ENCODE measurements at regions not wholly inside any gene's neighbourhood (a gene's known extent, or its start where the extent isn't known, plus 50 kb on each side); places are given as distances from the start of the nearest gene placed in this dataset.

GRCh38 chr11:47918882-47919495 is 61.4 kb upstream of the PTPRJ start:
- Histone ChIP-seq H3K4ac (ENCODE audit: low read length) (no peak overlapping the region), H2AK5ac (ENCODE audit: low read depth, low read length) (no peak overlapping the region), H2BK120ac (ENCODE audit: low read depth, low read length) (no peak overlapping the region), H3K4me2 (ENCODE audit: insufficient read depth, low read length, poor library complexity, severe bottlenecking) (no peak overlapping the region), H2BK12ac (ENCODE audit: low read length) (no peak overlapping the region), H3K36me3 (replicated peaks in 1 of 2; ENCODE audit: control insufficient read depth in 2 of 2, insufficient read depth in 2 of 2, low read length in 2 of 2) (no peaks in the 10 kb centered on the region), H3K14ac (ENCODE audit: low read length) (no peak overlapping the region), H2AFZ (ENCODE audit: low read length) (no peak overlapping the region), H3K18ac (ENCODE audit: low read length) (no peak overlapping the region), H3K9ac (ENCODE audit: low read depth, low read length, poor library complexity) (no peak overlapping the region), H3K4me3 (ENCODE audit: low read length in 2 of 2) (no peak overlapping the region), H2BK5ac (ENCODE audit: low read length) (no peak overlapping the region), H3K27ac (replicated peaks; ENCODE audit: low read length) (no peak overlapping the region), H3K79me1 (ENCODE audit: low read depth, low read length) (no peaks in the 10 kb centered on the region), H3K27me3 (ENCODE audit: control insufficient read depth in 3 of 3, insufficient read depth in 3 of 3, low read depth in 1 of 3, low read length in 3 of 3) (no peaks in the 10 kb centered on the region), H4K8ac (ENCODE audit: low read depth, low read length) (no peak overlapping the region), H3K23ac (ENCODE audit: low read depth, low read length, poor library complexity) (no peak overlapping the region), H3K9me3 (replicated peaks in 1 of 2; ENCODE audit: control insufficient read depth in 2 of 2, insufficient read depth in 1 of 2, low read depth in 1 of 2, low read length in 2 of 2) (no peaks in the 10 kb centered on the region), H4K91ac (ENCODE audit: low read depth, low read length, poor library complexity) (no peak overlapping the region), H2BK15ac (ENCODE audit: low read length) (no peak overlapping the region), H3K4me1 (ENCODE audit: control insufficient read depth in 2 of 2, insufficient read depth in 1 of 2, low read depth in 1 of 2, low read length in 2 of 2) (peaks cover 13 to 14% of the 10 kb centered on the region in 2 donors)
- no CpG with 5 or more reads among the region's 4 CpGs for WGBS, 2 donors (ENCODE audit: extremely low coverage in 2 of 2, insufficient read length in 2 of 2, insufficient replicate concordance in 1 of 2)
- no peak for DNase-seq (ENCODE audit: low spot score)

- Histone ChIP-seq H3K9ac (ENCODE audit: low read depth, low read length, poor library complexity) (no peak overlapping the region), H2AFZ (ENCODE audit: low read length) (peak overlapping the region; percentile 77), H2BK5ac (ENCODE audit: low read length) (no peak overlapping the region), H2AK5ac (ENCODE audit: low read depth, low read length) (no peak overlapping the region), H3K18ac (ENCODE audit: low read length) (no peak overlapping the region), H3K4me3 (ENCODE audit: low read length in 2 of 2) (no peak overlapping the region), H2BK12ac (ENCODE audit: low read length) (no peak overlapping the region), H3K79me1 (ENCODE audit: low read depth, low read length) (no peaks in the 10 kb centered on the region), H3K23ac (ENCODE audit: low read depth, low read length, poor library complexity) (no peak overlapping the region), H2BK15ac (ENCODE audit: low read length) (no peak overlapping the region), H3K4me1 (ENCODE audit: control insufficient read depth in 2 of 2, insufficient read depth in 1 of 2, low read depth in 1 of 2, low read length in 2 of 2) (peaks cover 14% of the 10 kb centered on the region in 2 donors), H2BK120ac (ENCODE audit: low read depth, low read length) (no peak overlapping the region), H3K4me2 (ENCODE audit: insufficient read depth, low read length, poor library complexity, severe bottlenecking) (no peak overlapping the region), H4K91ac (ENCODE audit: low read depth, low read length, poor library complexity) (no peak overlapping the region), H3K27me3 (ENCODE audit: control insufficient read depth in 3 of 3, insufficient read depth in 3 of 3, low read depth in 1 of 3, low read length in 3 of 3) (no peaks in the 10 kb centered on the region), H3K9me3 (replicated peaks in 1 of 2; ENCODE audit: control insufficient read depth in 2 of 2, insufficient read depth in 1 of 2, low read depth in 1 of 2, low read length in 2 of 2) (no peaks in the 10 kb centered on the region), H3K4ac (ENCODE audit: low read length) (no peak overlapping the region), H4K8ac (ENCODE audit: low read depth, low read length) (no peak overlapping the region), H3K27ac (replicated peaks; ENCODE audit: low read length) (no peak overlapping the region), H3K36me3 (replicated peaks in 1 of 2; ENCODE audit: control insufficient read depth in 2 of 2, insufficient read depth in 2 of 2, low read length in 2 of 2) (no peaks in the 10 kb centered on the region), H3K14ac (ENCODE audit: low read length) (no peak overlapping the region)
- DNase-seq (ENCODE audit: low spot score) = no peak
- no CpG with 5 or more reads among the region's 3 CpGs for WGBS, 2 donors (ENCODE audit: extremely low coverage in 2 of 2, insufficient read length in 2 of 2, insufficient replicate concordance in 1 of 2)
Measured at GRCh38 chr11:47918370-47918690, 62.0 kb upstream of the PTPRJ start.

- H3K4me3 ChIP-seq (ENCODE audit: low read length in 2 of 2) = no peak overlapping the region
- no peaks in the 10 kb centered on the region for H3K9me3 ChIP-seq (replicated peaks in 1 of 2; ENCODE audit: control insufficient read depth in 2 of 2, insufficient read depth in 1 of 2, low read depth in 1 of 2, low read length in 2 of 2)
- no peaks in the 10 kb centered on the region for H3K36me3 ChIP-seq (replicated peaks in 1 of 2; ENCODE audit: control insufficient read depth in 2 of 2, insufficient read depth in 2 of 2, low read length in 2 of 2)
- no peak overlapping the region for H3K14ac ChIP-seq (ENCODE audit: low read length)
- H3K79me1 ChIP-seq (ENCODE audit: low read depth, low read length) = no peaks in the 10 kb centered on the region
- no peaks in the 10 kb centered on the region for H3K27me3 ChIP-seq (ENCODE audit: control insufficient read depth in 3 of 3, insufficient read depth in 3 of 3, low read depth in 1 of 3, low read length in 3 of 3)
- no peak overlapping the region for H3K18ac ChIP-seq (ENCODE audit: low read length)
- H2BK120ac ChIP-seq (ENCODE audit: low read depth, low read length) = no peak overlapping the region
- H2AFZ ChIP-seq (ENCODE audit: low read length) = peak overlapping the region; percentile 77
- H3K4ac ChIP-seq (ENCODE audit: low read length) = no peak overlapping the region
- H3K4me2 ChIP-seq (ENCODE audit: insufficient read depth, low read length, poor library complexity, severe bottlenecking) = no peak overlapping the region
- no peak overlapping the region for H3K9ac ChIP-seq (ENCODE audit: low read depth, low read length, poor library complexity)
- H2BK15ac ChIP-seq (ENCODE audit: low read length) = no peak overlapping the region
- H3K27ac ChIP-seq (replicated peaks; ENCODE audit: low read length) = no peak overlapping the region
- H2BK5ac ChIP-seq (ENCODE audit: low read length) = no peak overlapping the region
- peaks cover 14% of the 10 kb centered on the region in 2 donors for H3K4me1 ChIP-seq (ENCODE audit: control insufficient read depth in 2 of 2, insufficient read depth in 1 of 2, low read depth in 1 of 2, low read length in 2 of 2)
- H3K23ac ChIP-seq (ENCODE audit: low read depth, low read length, poor library complexity) = no peak overlapping the region
- no peak for DNase-seq (ENCODE audit: low spot score)
- no peak overlapping the region for H4K8ac ChIP-seq (ENCODE audit: low read depth, low read length)
- no peak overlapping the region for H2AK5ac ChIP-seq (ENCODE audit: low read depth, low read length)
- no CpG with 5 or more reads among the region's 11 CpGs for WGBS, 2 donors (ENCODE audit: extremely low coverage in 2 of 2, insufficient read length in 2 of 2, insufficient replicate concordance in 1 of 2)
- no peak overlapping the region for H2BK12ac ChIP-seq (ENCODE audit: low read length)
- H4K91ac ChIP-seq (ENCODE audit: low read depth, low read length, poor library complexity) = no peak overlapping the region
Measured at GRCh38 chr11:47917599-47918369, 62.6 kb upstream of the PTPRJ start.

GRCh38 chr11:47916361-47916841 is 64.0 kb upstream of the PTPRJ start:
- H4K8ac ChIP-seq (ENCODE audit: low read depth, low read length) = no peak overlapping the region
- no peak overlapping the region for H3K4me3 ChIP-seq (ENCODE audit: low read length in 2 of 2)
- H3K14ac ChIP-seq (ENCODE audit: low read length) = no peak overlapping the region
- no peak overlapping the region for H2BK12ac ChIP-seq (ENCODE audit: low read length)
- H3K27ac ChIP-seq (replicated peaks; ENCODE audit: low read length) = no peak overlapping the region
- H3K4me2 ChIP-seq (ENCODE audit: insufficient read depth, low read length, poor library complexity, severe bottlenecking) = no peak overlapping the region
- DNase-seq (ENCODE audit: low spot score) = no peak
- H2BK120ac ChIP-seq (ENCODE audit: low read depth, low read length) = no peak overlapping the region
- no peak overlapping the region for H2BK5ac ChIP-seq (ENCODE audit: low read length)
- H3K79me1 ChIP-seq (ENCODE audit: low read depth, low read length) = no peaks in the 10 kb centered on the region
- WGBS, 2 donors (ENCODE audit: extremely low coverage in 2 of 2, insufficient read length in 2 of 2, insufficient replicate concordance in 1 of 2) = no CpG with 5 or more reads among the region's 9 CpGs
- no peak overlapping the region for H3K23ac ChIP-seq (ENCODE audit: low read depth, low read length, poor library complexity)
- H3K18ac ChIP-seq (ENCODE audit: low read length) = peak overlapping the region; percentile 76
- no peak overlapping the region for H2BK15ac ChIP-seq (ENCODE audit: low read length)
- peaks cover 14% of the 10 kb centered on the region in 2 donors for H3K4me1 ChIP-seq (ENCODE audit: control insufficient read depth in 2 of 2, insufficient read depth in 1 of 2, low read depth in 1 of 2, low read length in 2 of 2)
- H2AFZ ChIP-seq (ENCODE audit: low read length) = peak overlapping the region; percentile 74
- no peaks in the 10 kb centered on the region for H3K36me3 ChIP-seq (replicated peaks in 1 of 2; ENCODE audit: control insufficient read depth in 2 of 2, insufficient read depth in 2 of 2, low read length in 2 of 2)
- no peak overlapping the region for H3K4ac ChIP-seq (ENCODE audit: low read length)
- H3K27me3 ChIP-seq (ENCODE audit: control insufficient read depth in 3 of 3, insufficient read depth in 3 of 3, low read depth in 1 of 3, low read length in 3 of 3) = no peaks in the 10 kb centered on the region
- peak overlapping the region; percentile 73 for H4K91ac ChIP-seq (ENCODE audit: low read depth, low read length, poor library complexity)
- no peak overlapping the region for H2AK5ac ChIP-seq (ENCODE audit: low read depth, low read length)
- no peaks in the 10 kb centered on the region for H3K9me3 ChIP-seq (replicated peaks in 1 of 2; ENCODE audit: control insufficient read depth in 2 of 2, insufficient read depth in 1 of 2, low read depth in 1 of 2, low read length in 2 of 2)
- peak overlapping the region; percentile 22 for H3K9ac ChIP-seq (ENCODE audit: low read depth, low read length, poor library complexity)

Measured in neuronal stem cell (in vitro differentiated cells).